Spleen (tissue), 11 donors: ENCODE measurements at regions not wholly inside any gene's neighbourhood (a gene's known extent, or its start where the extent isn't known, plus 50 kb on each side); places are given as distances from the start of the nearest gene placed in this dataset.

ENCODE experiments used
- DNase-seq: peaks from one replicate; pipeline ENCODE4 v3.0.0-alpha.2; 2020
- H3K27ac ChIP-seq, 8 donors: fragments of 200-600 bp; sonication (generic) in 7 of 8; 1 replicate in 4 of 8; 2 replicates in 4 of 8; pipeline versions ENCODE4 v1.5.0 to v1.8.0; 2016 to 2021; ENCODE audit warnings: inconsistent platforms in 4 of 8, mild to moderate bottlenecking in 4 of 8, moderate library complexity in 1 of 8
- H3K27me3 ChIP-seq, 7 donors: fragments of 200-600 bp; sonication (generic) in 6 of 7; replicated peaks in 1 of 7; 1 replicate in 4 of 7; 2 replicates in 3 of 7; pipeline versions ENCODE4 v1.5.0 to v1.8.0; 2016 to 2021; ENCODE audit warnings: inconsistent platforms in 3 of 7, mild to moderate bottlenecking in 1 of 7
- H3K36me3 ChIP-seq, 6 donors: fragments of 200-600 bp; sonication (generic) in 5 of 6; 1 replicate in 4 of 6; 2 replicates in 2 of 6; pipeline versions ENCODE4 v1.5.0 to v1.8.0; 2016 to 2021; ENCODE audit warnings: inconsistent platforms in 2 of 6
- H3K4me1 ChIP-seq, 6 donors: fragments of 200-600 bp; sonication (generic) in 5 of 6; 1 replicate in 3 of 6; 2 replicates in 3 of 6; pipeline versions ENCODE4 v1.5.0 to v1.8.0; 2016 to 2021; ENCODE audit warnings: inconsistent platforms in 3 of 6
- H3K4me3 ChIP-seq, 8 donors: fragments of 200-600 bp; sonication (generic) in 7 of 8; 1 replicate in 4 of 8; 2 replicates in 4 of 8; pipeline versions ENCODE4 v1.5.0 to v1.8.0; 2016 to 2021; ENCODE audit warnings: inconsistent platforms in 4 of 8, mild to moderate bottlenecking in 4 of 8, moderate library complexity in 2 of 8
- H3K9me3 ChIP-seq, 8 donors: fragments of 200-600 bp; sonication (generic) in 7 of 8; 1 replicate in 4 of 8; 2 replicates in 4 of 8; pipeline versions ENCODE4 v1.5.0 to v1.8.0; 2016 to 2021; ENCODE audit warnings: inconsistent platforms in 4 of 8
- POLR2A ChIP-seq, 3 donors: fragments of 450-650 bp; IDR thresholded peaks; one replicate each; pipeline ENCODE4 v1.5.1; 2017; ENCODE audit warnings: antibody characterized with exemption in 3 of 3, mild to moderate bottlenecking in 1 of 3
- POLR2AphosphoS5 ChIP-seq, 3 donors: sonication (generic); formaldehyde crosslinking; IDR thresholded peaks; one replicate each; pipeline ENCODE4 v1.5.1; 2017; ENCODE audit warnings: antibody characterized with exemption in 3 of 3
- WGBS, 5 donors: extraction: QIAGEN DNeasy Blood & Tissue Kit in 3 of 5; methylation state at CpG; one replicate each; pipeline versions ENCODE4 v1.1.5 to v1.1.7; 2013 to 2018; 5-methylcytosine and 5-hydroxymethylcytosine counted together
- intact Hi-C: fragments of 100-400 bp; cut with DNase I; formaldehyde crosslinking; loops from one replicate; pipeline ENCODE4 v1.15.0; 2023; ENCODE audit warnings: low total_unique reads
- TF ChIP-seq, protein P1 (sequence below), 11 experiments: fragments of 200-600 bp in 7 of 11; fragments of 450-650 bp in 4 of 11; sonication (generic) in 4 of 11; IDR thresholded peaks in 8 of 11; conservative IDR thresholded peaks in 3 of 11; 1 replicate in 7 of 11; 2 replicates in 4 of 11; pipeline versions ENCODE4 v1.4.0 to v1.8.0; 2016 to 2021; ENCODE audit warnings: antibody characterized with exemption in 11 of 11, inconsistent platforms in 4 of 11, mild to moderate bottlenecking in 1 of 11
- donor health status: healthy with polysubstance abuse.
- donor health status: DM: no; HTN: no; CAD: no; lungs with moderate emphysema.
- donor health status: DM: no; HTN: no; CAD: no.
- donor health status: Bipolar disorder and iron deficiency.
- donor health status: healthy.
- donor health status: DM: no; HTN: no; CAD: no.
- donor health status: DM: yes; HTN: yes; CAD: no.

DNA sequence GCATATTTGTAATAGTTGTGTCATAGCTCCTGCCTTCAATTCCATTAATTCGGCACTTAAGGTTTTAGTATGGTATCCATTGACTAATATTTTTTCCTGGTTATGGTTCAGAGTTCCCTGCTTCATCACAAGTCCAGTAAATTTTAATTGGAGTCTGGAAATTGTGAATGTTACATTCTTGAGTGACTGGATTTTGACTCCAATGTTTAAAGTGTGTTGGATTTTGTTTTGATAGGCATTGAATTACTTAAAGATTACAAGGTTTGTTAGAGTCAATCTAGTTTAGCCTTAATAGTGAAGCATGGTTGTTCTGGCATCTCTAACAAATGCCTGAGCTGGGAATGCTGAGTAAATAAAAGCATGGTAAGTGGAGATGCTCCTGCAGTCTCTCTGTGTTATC, 326.6 kb upstream of the IGFBP3 start:
- H3K4me1 ChIP-seq, result no peaks in the 10 kb centered on the region
- H3K27me3 ChIP-seq, result no peaks in the 10 kb centered on the region
- no peaks in the 10 kb centered on the region for H3K36me3 ChIP-seq
- WGBS, 5 donors, result 83 to 91% (median 86%) methylated on average over 1 of the region's 1 CpG
- DNase-seq, result no peak
- peaks cover 0 to 4% (median 0%) of the 10 kb centered on the region in 8 donors for H3K9me3 ChIP-seq
- intact Hi-C loops, result no loop called here
- no peak overlapping the region for H3K27ac ChIP-seq
- TF ChIP-seq POLR2AphosphoS5 (IDR thresholded peaks at IDR 0.05), result no peak
- TF ChIP-seq, protein P1, sequence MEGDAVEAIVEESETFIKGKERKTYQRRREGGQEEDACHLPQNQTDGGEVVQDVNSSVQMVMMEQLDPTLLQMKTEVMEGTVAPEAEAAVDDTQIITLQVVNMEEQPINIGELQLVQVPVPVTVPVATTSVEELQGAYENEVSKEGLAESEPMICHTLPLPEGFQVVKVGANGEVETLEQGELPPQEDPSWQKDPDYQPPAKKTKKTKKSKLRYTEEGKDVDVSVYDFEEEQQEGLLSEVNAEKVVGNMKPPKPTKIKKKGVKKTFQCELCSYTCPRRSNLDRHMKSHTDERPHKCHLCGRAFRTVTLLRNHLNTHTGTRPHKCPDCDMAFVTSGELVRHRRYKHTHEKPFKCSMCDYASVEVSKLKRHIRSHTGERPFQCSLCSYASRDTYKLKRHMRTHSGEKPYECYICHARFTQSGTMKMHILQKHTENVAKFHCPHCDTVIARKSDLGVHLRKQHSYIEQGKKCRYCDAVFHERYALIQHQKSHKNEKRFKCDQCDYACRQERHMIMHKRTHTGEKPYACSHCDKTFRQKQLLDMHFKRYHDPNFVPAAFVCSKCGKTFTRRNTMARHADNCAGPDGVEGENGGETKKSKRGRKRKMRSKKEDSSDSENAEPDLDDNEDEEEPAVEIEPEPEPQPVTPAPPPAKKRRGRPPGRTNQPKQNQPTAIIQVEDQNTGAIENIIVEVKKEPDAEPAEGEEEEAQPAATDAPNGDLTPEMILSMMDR (IDR thresholded peaks at IDR 0.05 in 8 of 11, conservative IDR thresholded peaks at IDR 0.05 in 3 of 11), result no peak
- TF ChIP-seq POLR2A (IDR thresholded peaks at IDR 0.05), result no peak
- H3K4me3 ChIP-seq, result no peak overlapping the region

DNA sequence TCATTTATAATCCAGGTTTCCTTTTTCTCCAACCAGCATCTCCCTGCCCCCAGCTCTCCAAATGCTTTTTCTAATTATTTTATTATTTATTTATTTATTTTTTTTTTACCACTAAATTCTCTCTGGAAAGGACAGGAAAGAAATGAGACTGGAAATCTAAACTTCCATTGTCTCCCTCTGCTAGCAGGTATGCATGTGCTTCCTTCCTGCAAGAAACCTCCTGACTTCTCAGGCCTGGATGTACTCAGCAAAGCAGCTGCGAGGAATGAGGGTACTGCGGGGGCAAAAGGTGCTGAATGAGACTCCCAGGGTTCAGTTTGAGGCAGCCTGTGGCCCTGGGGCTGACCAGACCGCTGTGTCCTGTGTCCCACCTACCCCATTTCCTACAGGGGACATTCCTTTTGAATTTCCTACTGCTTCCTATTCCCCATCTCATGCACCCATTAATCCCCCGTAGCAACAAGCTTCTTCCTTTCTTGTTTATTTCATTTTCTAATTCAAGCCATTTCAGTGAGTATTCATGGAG, 324.6 kb upstream of the IGFBP3 start:
- peaks cover 0 to 4% (median 0%) of the 10 kb centered on the region in 8 donors for H3K9me3 ChIP-seq
- H3K27ac ChIP-seq, result no peak overlapping the region
- no peak overlapping the region for H3K4me3 ChIP-seq
- no peaks in the 10 kb centered on the region for H3K36me3 ChIP-seq
- H3K27me3 ChIP-seq, result no peaks in the 10 kb centered on the region
- DNase-seq, result no peak
- TF ChIP-seq POLR2A (IDR thresholded peaks at IDR 0.05) (no peak), POLR2AphosphoS5 (IDR thresholded peaks at IDR 0.05) (no peak)
- TF ChIP-seq, protein P1 (IDR thresholded peaks at IDR 0.05 in 8 of 11, conservative IDR thresholded peaks at IDR 0.05 in 3 of 11), result no peak
- intact Hi-C loops, result no loop called here
- H3K4me1 ChIP-seq, result no peaks in the 10 kb centered on the region
- 43 to 57% (median 51%) methylated on average over 4 of the region's 4 CpGs for WGBS, 5 donors

DNA sequence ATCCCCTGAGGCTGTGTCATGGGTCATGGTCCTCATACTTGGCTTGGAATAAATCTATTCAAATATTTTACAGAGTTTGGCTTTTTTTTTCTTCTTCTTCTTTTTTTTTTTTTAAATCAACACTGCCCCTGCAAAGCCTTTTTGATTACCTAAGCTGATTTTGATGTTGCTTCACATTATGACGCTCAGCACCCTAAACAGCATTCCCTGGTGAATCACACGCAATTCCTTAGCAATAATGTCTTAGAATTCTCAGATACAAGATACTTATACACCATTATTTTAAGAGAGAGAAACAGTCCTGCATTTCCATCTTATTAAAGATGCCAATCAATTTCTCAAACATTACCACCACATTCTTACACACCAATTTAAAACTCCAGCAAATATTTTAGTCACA, 323.7 kb upstream of the IGFBP3 start:
- intact Hi-C loops, result no loop called here
- Histone ChIP-seq H3K9me3 (peaks cover 0 to 9% (median 4%) of the 10 kb centered on the region in 8 donors), H3K27me3 (no peaks in the 10 kb centered on the region), H3K4me3 (no peak overlapping the region), H3K27ac (no peak overlapping the region), H3K36me3 (no peaks in the 10 kb centered on the region), H3K4me1 (no peaks in the 10 kb centered on the region)
- TF ChIP-seq POLR2AphosphoS5 (IDR thresholded peaks at IDR 0.05), result no peak
- TF ChIP-seq POLR2A (IDR thresholded peaks at IDR 0.05), result no peak
- TF ChIP-seq, protein P1 (IDR thresholded peaks at IDR 0.05 in 8 of 11, conservative IDR thresholded peaks at IDR 0.05 in 3 of 11), result no peak
- no peak for DNase-seq
- whole genome bisulfite sequencing, 5 donors, result 83 to 95% (median 89%) methylated on average over 2 of the region's 2 CpGs

DNA sequence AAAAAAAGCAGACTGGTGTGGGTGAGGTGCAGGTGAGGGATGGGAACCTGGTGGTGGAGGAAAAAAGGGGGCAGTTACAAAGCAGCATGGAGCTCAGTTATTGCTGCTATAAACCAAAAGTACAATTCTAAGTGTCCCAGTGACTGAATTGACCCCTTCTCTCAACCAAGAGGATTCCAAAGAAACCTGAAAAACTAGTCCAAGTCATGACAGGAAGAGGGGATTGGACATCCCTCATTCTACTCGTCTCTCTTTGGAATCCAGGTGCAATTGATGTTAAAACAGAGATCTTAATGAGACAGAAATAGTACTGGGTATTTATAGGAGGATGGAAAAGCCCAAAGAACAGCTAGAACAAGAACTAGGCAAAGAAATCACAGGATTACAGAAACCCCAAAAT, 322.3 kb upstream of the IGFBP3 start:
- Histone ChIP-seq H3K27ac (no peak overlapping the region), H3K36me3 (no peaks in the 10 kb centered on the region), H3K27me3 (no peaks in the 10 kb centered on the region), H3K4me1 (no peaks in the 10 kb centered on the region), H3K9me3 (peaks cover 0 to 10% (median 5%) of the 10 kb centered on the region in 8 donors), H3K4me3 (no peak overlapping the region)
- intact Hi-C loops, result no loop called here
- WGBS, 5 donors, result 41 to 61% (median 50%) methylated on average over 1 of the region's 1 CpG
- DNase-seq, result no peak
- TF ChIP-seq POLR2A (IDR thresholded peaks at IDR 0.05) (no peak), POLR2AphosphoS5 (IDR thresholded peaks at IDR 0.05) (no peak)
- TF ChIP-seq, protein P1 (IDR thresholded peaks at IDR 0.05 in 8 of 11, conservative IDR thresholded peaks at IDR 0.05 in 3 of 11), result no peak
